ENCODE measurements at regions not wholly inside any gene's neighbourhood (a gene's known extent, or its start where the extent isn't known, plus 50 kb on each side); places are given as distances from the start of the nearest gene placed in this dataset.

- TF ChIP-seq TAF1 (IDR thresholded peaks at IDR 0.05; ENCODE audit: low read depth), result no peak
- no peak for TF ChIP-seq CEBPB (IDR thresholded peaks at IDR 0.05)
- no peak for TF ChIP-seq EP300 (IDR thresholded peaks at IDR 0.05; ENCODE audit: borderline replicate concordance)
- no peak for TF ChIP-seq USF1 (IDR thresholded peaks at IDR 0.05)
- TF ChIP-seq RAD21 (IDR thresholded peaks at IDR 0.05; ENCODE audit: low read depth), result no peak
- no peak for TF ChIP-seq EGR1 (IDR thresholded peaks at IDR 0.05)
Measured at GRCh38 chr11:28976801-28977145, 868.6 kb downstream of the METTL15 start.

Data from Ishikawa (cell line).